BE2C (cell line): ENCODE measurements at regions not wholly inside any gene's neighbourhood (a gene's known extent, or its start where the extent isn't known, plus 50 kb on each side); places are given as distances from the start of the nearest gene placed in this dataset.
A peak's percentile ranks its signal among the peaks of the same experiment; 100 is the strongest.

Source experiments
- DNase-seq: peaks from one replicate; pipeline ENCODE4 v3.0.0-alpha.2; 2020
- H3K27me3 ChIP-seq: fragments of 250-450 bp; sonication (Bioruptor Pico); 2 replicates; pipeline ENCODE4 v1.5.1; 2020; ENCODE audit warnings: mild to moderate bottlenecking
- H3K36me3 ChIP-seq: fragments of 250-450 bp; sonication (Bioruptor Pico); 2 replicates; pipeline ENCODE4 v1.5.1; 2020; ENCODE audit warnings: mild to moderate bottlenecking
- H3K4me1 ChIP-seq: fragments of 250-450 bp; sonication (Bioruptor Pico); 2 replicates; pipeline ENCODE4 v1.5.1; 2020
- H3K4me3 ChIP-seq: 2 replicates; pipeline ENCODE4 v1.5.1; 2011; ENCODE audit warnings: low read depth, low read length
- H3K9me3 ChIP-seq: fragments of 250-450 bp; sonication (Bioruptor Pico); 2 replicates; pipeline ENCODE4 v1.5.1; 2020
- CTCF ChIP-seq: IDR thresholded peaks from 2 replicates; pipeline ENCODE4 v1.5.1; 2012; ENCODE audit warnings: mild to moderate bottlenecking, low read depth, low read length

- Histone ChIP-seq H3K36me3 (no peaks in the 10 kb centered on the region), H3K4me3 (no peak overlapping the region), H3K9me3 (no peaks in the 10 kb centered on the region; the same call in 1 of the 2 replicates), H3K27me3 (no peaks in the 10 kb centered on the region), H3K4me1 (no peaks in the 10 kb centered on the region)
- peak; percentile 19 for DNase-seq
- TF ChIP-seq CTCF: peak; percentile 38
Observed at GRCh38 chr14:45664668-45665356, 411.8 kb upstream of the MIS18BP1 start.

- Histone ChIP-seq H3K4me3 (no peak overlapping the region), H3K27me3 (no peaks in the 10 kb centered on the region; the same call in 1 of the 2 replicates), H3K36me3 (no peaks in the 10 kb centered on the region), H3K9me3 (no peaks in the 10 kb centered on the region), H3K4me1 (no peaks in the 10 kb centered on the region)
- DNase-seq: no peak
- no peak for TF ChIP-seq CTCF
Observed at GRCh38 chr14:45658917-45659299, 405.9 kb upstream of the MIS18BP1 start.

- no peaks in the 10 kb centered on the region for H3K36me3 ChIP-seq
- H3K4me3 ChIP-seq: no peak overlapping the region
- H3K27me3 ChIP-seq: no peaks in the 10 kb centered on the region; the same call in 1 of the 2 replicates
- H3K4me1 ChIP-seq: no peaks in the 10 kb centered on the region
- no peak for TF ChIP-seq CTCF
- no peaks in the 10 kb centered on the region for H3K9me3 ChIP-seq
- no peak for DNase-seq
Observed at GRCh38 chr14:45658226-45658916, 405.4 kb upstream of the MIS18BP1 start.

- Histone ChIP-seq H3K4me3 (no peak overlapping the region), H3K4me1 (no peaks in the 10 kb centered on the region), H3K36me3 (no peaks in the 10 kb centered on the region), H3K27me3 (no peaks in the 10 kb centered on the region; the same call in 1 of the 2 replicates), H3K9me3 (no peaks in the 10 kb centered on the region)
- DNase-seq: no peak
- no peak for TF ChIP-seq CTCF
Observed at GRCh38 chr14:45651890-45652289, 398.9 kb upstream of the MIS18BP1 start.

GRCh38 chr14:45650754-45651153 lies 397.8 kb upstream of the MIS18BP1 start:
- no peak for DNase-seq
- Histone ChIP-seq H3K4me1 (no peaks in the 10 kb centered on the region), H3K27me3 (no peaks in the 10 kb centered on the region; the same call in 1 of the 2 replicates), H3K4me3 (no peak overlapping the region), H3K9me3 (no peaks in the 10 kb centered on the region), H3K36me3 (no peaks in the 10 kb centered on the region)
- TF ChIP-seq CTCF: peak; percentile 38

- no peak overlapping the region for H3K4me3 ChIP-seq
- H3K27me3 ChIP-seq: no peaks in the 10 kb centered on the region; the same call in 1 of the 2 replicates
- no peak for TF ChIP-seq CTCF
- H3K9me3 ChIP-seq: no peaks in the 10 kb centered on the region
- no peaks in the 10 kb centered on the region for H3K36me3 ChIP-seq
- H3K4me1 ChIP-seq: no peaks in the 10 kb centered on the region
- DNase-seq: no peak
Observed at GRCh38 chr14:45649051-45649450, 396.0 kb upstream of the MIS18BP1 start.
